Eye (tissue), 1 donor: ENCODE measurements at regions not wholly inside any gene's neighbourhood (a gene's known extent, or its start where the extent isn't known, plus 50 kb on each side); places are given as distances from the start of the nearest gene placed in this dataset.
A peak's percentile ranks its signal among the peaks of the same experiment; 100 is the strongest.
"Not testable (repeated sequence)": the region's sequence is repeated elsewhere in the genome, so short reads cannot be mapped to it uniquely, and the experiment has no call there.

Experiments
- DNase-seq: peaks from one replicate; pipeline ENCODE4 v3.0.0-alpha.2; 2015

DNA sequence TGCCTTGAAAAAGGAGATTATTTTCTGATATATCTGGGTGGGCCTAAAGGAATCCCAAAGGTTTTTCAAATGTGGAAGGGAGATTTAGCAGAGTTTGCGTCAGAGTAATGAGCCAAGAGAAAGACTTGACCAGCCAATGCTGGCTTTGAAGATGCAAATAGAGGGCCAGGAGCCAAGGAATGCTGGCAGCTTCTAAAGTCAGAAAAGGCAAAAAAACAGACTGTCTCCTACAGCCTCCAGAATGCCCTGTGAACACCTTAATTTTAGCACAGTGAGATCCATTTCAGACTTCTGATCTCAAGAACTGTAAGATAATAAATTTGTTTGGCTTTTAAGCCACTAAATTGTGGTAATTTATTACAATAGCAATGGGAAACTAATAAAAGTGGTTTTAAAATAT is 122.6 kb upstream of the FREM1 start:
- no peak for DNase-seq

DNA sequence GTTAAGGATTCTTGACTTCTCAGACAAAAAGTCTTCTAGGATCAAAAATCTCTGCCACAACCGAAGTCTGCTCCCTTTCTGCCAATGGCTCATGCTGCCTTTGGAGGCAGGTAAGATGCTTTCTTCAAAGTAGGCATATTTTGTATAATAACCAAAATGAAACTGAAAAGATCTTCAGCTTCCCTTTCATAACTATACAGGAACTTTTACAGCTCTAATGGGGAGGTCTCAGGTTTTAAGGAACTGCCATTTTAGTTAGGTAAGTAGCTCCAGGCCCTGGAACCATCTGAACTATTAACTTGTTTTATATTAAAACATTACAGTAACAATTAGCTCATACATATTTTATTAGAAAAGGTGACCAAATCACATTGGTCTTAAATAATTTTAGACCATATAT is 110.9 kb upstream of the FREM1 start:
- no peak for DNase-seq

DNA sequence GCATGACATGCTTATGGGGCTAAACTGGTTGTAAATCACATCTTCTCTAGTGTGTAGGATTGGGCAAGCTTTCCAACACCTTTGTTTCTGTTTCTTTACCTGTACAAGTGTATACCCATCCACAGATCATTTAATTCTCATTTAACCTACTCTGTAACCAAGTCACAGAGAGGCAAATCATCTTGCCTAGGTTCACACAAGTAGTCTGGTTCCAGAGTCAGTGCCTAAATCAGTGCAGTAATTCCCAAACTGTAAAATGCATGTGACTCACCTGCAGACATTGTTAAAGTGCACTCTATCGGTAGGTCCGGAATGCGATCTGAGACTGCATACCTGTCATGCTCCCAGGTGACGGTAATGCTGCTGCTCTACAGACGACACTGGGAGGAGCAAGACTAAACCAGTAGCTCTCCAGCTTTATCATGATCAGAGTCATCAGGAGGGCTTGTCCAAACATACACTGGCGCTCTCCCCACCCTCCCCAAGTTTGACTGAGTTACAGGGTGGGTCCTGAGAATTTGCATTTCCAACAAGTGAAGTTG is 107.9 kb upstream of the FREM1 start:
- DNase-seq, result no peak

GRCh38 chr9:15010581-15010980 is 100.4 kb upstream of the FREM1 start:
- no peak for DNase-seq

GRCh38 chr9:15007698-15008097 is 97.5 kb upstream of the FREM1 start:
- DNase-seq, result no peak

DNA sequence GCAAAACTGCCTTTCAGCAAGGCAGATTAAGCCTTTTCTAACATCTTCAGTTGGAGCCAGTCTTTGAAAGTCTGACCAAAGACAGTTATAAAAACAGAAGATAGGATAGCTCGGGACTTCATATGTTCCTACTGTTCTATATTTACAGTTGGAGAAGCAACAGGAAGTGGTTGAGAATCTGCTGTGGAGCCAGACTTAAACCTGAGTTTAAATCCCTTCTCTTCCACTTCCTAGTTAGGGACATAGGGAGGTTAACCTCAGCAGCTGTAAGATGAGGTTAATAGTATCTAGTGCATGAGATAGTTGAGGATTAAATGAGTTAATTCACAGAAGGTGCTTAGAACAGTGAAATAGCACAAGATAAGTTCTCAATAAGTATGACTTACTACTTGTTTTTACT is 84.5 kb upstream of the FREM1 start:
- no peak for DNase-seq

DNA sequence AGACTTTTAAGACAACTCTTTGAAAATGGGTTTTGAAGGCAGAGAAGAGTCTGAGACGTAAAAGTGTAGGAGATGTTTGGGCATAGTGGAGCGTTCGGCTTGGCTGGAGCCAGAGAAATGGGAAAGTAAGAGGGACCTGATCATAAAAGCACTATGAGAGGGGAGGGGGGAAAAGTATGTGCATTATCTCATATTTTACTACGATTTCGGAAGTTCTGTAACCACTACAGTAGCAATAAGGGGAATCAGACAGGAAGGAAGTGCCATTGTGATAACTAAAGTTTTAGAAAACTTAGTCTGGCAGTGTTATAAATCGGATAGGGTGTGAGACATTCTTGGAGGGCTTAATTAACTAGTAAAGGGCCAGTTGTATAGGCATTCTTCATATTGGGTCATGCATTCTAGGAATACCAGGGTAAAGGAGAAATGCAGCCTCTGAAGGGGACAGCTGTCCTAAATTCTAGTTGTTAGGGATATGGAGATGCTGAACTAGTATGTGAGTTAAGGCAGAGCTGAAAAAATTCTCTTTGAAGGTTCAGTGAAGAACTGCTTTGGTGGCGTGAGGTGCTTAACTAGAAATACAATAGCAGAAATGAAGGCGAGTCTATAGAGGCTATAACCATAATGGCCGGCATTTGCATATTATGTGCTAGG is 83.8 kb upstream of the FREM1 start:
- peak; percentile 6 for DNase-seq

GRCh38 chr9:14993061-14993800 is 83.0 kb upstream of the FREM1 start:
- peak; percentile 96 for DNase-seq

DNA sequence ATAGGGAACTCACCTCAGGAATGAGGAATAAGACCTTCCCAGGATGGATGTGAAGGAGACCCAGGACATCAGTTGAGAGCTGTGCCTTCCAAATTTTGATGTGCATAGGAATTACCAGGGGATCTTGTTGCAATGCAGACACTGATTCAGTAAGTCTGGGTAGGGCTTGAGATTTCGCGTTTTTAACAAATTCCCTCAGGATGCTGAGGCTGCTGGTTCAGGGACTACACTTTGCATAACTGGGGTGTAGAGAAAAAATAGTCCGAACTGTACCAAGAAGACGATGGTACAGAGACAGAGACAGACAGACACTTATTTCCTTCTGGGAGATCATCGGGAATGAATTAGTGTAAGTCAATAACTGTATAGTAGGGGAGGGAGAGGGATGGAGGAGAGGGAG is 82.3 kb upstream of the FREM1 start:
- DNase-seq, result no peak

- no peak for DNase-seq
These were observed 81.9 kb upstream of the FREM1 start for GRCh38 chr9:14992081-14992480.

DNA sequence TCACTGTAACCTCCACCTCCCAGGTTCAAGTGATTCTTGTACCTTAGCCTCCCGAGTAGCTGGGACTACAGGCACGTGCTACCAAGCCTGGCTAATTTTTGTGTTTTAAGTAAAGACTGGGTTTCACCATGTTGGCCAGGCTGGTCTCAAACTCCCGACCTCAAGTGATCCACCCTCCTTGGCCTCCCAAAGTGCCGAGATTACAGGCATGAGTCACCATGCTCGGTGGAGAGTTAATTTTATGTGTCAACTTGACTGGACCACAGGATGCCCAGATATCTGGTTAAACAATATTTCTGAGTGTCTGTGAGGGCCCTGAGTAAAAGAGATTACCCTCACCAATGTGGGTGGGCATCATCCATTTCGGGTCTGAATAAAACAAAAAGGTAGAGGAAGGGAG is 80.4 kb upstream of the FREM1 start:
- DNase-seq, result not testable (repeated sequence)

DNA sequence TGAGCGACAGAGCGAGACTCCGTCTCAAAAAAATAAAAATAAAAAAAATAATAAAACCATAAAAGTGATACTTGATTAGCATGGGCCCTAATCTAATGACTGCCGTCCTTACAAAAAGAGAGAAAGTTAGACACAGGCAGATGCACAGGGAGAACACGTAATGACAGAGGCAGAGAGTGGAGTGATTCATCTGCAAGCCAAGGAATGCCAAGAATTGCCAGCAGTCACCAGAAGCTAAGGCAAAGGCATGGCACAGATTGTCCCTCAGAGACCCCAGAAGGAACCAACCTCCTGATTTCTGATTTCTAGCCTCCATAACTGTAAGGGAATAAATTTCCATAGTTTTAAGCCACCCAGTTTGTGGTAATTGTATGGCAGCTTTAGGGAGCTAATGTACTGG is 79.6 kb upstream of the FREM1 start:
- no peak for DNase-seq

DNA sequence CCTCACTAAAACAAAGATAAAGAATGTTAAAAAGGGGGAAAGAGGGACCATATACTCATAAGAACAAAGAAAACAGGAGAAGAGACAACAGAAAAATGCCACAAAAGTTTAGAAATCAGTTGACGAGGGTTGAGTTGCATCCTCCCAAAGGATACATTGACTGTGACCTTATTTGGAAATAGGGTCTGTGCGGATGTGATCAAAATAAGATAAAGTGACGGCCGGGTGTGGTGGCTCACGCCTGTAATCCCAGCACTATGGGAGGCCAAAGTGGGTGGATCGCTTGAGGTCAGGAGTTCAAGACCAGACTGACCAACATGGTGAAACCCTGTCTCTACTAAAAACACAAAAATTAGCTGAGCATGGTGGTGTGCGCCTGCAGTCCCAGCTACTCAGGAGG is 79.1 kb upstream of the FREM1 start:
- DNase-seq, result not testable (repeated sequence)

DNA sequence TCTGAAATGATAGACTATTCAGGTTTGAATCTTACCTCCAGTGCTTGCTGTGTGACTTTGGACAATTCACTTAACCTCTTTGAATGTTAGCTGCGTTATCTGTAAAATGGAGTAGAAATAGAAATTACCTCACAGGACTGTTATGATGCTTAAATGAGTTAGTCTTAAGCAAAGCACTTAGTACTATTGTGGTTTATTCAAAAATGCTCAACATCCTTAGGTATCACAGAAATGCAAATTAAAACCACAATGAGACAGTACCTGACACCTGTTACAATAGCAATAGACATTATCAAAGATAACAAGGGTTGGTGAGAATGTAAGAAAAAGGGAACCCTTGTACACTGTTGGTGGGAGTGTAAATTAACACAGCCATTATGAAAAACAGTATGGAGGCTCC is 77.6 kb upstream of the FREM1 start:
- no peak for DNase-seq

GRCh38 chr9:14985419-14985818 is 75.2 kb upstream of the FREM1 start:
- DNase-seq, result no peak

- DNase-seq, result no peak
These were observed 73.4 kb upstream of the FREM1 start for GRCh38 chr9:14983599-14983998.

DNA sequence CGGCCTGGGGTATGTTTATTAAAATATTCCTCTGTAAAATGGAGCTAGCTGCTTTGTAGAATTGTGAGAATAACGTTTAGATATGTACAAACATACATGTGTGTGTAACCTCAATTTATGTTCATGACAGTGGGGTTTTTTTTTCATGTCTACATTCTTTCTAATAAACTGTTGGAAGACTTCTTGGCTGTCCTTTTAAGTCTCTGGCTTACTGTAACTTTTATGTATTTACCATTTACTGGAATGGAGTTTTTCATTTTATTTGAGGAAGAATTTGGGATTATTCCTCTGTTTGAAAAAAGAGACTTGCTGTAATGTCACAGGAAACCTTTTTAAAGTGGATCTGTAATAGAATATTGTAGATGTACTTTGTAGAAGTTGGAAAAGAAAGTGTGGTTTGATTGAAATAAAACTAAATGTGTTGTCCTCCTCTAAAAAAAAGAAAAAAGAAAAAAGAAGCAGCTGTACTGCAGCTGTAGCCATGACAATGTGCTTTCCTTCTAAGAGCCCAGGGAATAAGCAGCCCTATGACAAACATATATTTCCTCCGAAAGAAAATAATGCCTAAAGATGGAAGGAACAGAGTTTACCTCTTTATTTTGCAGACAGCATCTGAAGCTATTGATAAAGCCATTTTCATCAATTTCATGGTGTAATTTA is 71.2 kb upstream of the FREM1 start:
- no peak for DNase-seq

DNA sequence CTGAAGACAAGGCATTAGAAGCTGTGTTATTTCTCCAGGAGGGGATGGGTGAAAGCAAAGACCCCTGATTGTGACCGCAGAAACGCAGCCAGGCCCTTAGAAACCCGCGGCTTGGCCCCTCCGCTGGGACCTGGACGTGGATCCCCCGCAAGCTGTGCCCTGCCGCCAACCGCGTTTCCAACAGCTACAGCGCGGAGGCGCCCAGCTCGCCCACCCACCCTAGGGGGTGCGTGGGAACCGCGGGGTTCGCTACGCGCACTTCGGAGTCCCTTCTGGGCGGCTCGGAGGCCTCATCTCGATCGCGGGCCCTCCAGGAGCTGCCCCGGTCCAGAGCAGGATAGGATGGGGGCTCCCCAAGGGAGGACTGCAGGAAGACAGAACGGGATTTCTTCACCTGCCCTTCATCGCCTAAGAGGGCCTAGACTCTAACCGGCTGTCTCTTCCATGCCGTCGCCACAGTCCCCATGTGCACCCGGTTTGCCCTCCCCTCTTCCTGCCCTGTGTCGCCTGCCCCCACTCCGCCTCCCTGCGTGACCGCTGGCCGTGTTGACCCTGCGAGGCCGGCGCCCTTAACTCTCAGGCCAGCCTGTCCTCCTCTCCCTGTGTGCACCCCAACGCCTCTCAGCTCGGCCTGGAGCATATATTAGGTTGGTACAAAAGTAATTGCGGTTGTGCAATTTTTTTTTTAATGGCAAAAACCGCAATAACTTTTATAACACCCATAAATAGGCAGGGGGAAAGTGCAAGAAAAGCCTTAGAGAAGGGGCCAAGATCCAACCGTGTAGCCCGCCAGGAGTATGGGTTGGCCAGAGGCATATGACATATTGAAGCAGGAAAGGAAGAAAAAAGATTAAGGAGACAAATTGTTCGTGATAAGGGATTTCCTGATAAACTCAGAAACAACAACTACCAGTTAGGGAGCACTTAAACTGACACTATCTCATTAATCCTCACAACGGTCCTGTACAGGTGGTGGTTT is 68.1 kb upstream of the FREM1 start:
- no peak for DNase-seq

DNA sequence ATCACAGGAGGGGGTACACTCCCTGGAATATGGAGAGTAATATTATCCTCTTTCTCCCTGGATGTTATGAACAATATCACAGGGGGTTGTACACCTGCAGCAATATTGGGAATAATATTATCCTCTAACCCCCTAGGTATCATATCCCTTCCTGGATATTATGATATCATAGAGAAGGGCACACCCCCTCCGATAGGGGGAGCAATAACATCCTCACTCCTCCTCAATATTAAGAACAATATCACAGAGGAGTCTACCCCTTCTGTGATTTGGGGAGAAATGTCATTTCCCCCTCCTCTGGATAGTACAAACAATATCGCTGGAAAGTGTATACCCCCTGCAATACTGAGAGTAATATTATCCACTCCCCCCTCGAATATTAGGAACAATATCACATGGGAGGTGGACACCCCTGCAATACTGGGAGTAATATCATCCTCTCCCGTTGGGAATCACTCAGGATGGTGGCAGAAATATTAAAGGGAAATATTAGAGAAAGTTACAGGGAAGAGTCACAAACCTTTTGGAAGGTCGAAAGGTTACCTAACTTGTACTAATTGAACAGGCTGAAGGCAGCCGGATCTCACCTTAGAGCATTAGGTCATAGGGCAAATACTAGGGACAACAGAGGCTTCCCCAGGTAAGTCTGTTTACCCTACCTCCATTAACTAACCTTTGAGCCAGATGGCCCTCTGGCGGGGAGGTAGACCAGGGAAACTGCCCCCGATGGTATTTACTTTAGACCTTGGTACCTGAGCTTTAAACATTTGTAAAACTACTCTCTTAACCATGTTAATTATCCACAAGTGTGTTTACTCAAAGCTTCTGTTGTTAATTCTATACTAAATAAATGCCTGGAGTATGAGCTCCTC is 57.5 kb upstream of the FREM1 start:
- DNase-seq, result no peak

DNA sequence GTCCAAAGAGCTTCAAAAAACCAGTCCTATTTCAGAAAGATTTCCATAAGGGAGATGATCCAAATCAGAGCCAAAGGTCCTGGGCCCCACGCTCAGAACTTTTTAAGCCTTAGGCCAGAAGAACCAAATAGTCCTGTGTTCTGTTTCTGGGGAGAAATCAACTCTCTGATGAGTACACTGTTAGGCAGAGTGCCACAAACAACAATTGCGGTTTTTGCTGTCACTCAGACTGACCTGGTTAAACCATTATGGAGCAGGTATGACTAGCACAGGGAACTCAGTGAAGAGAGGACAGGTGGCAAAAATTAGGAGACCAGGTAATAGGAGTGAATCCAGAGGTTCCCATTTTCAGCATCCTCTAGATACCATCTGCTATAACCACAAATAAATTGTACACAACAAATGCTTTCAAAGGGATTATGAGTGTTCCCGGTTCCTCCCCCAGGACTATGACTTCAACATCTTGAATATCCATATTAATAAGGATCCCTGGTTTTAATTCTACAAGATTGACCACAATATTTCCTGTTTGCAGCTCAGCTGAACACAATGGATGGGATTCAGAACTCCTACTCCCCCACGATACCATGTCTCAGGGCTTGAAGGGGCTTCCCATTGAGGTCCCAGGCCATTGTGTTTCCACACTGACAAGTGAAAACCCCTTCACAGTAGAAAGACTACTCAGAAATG is 52.1 kb upstream of the FREM1 start:
- no peak for DNase-seq
